ENCODE measurements at regions not wholly inside any gene's neighbourhood (a gene's known extent, or its start where the extent isn't known, plus 50 kb on each side); places are given as distances from the start of the nearest gene placed in this dataset.

DNA sequence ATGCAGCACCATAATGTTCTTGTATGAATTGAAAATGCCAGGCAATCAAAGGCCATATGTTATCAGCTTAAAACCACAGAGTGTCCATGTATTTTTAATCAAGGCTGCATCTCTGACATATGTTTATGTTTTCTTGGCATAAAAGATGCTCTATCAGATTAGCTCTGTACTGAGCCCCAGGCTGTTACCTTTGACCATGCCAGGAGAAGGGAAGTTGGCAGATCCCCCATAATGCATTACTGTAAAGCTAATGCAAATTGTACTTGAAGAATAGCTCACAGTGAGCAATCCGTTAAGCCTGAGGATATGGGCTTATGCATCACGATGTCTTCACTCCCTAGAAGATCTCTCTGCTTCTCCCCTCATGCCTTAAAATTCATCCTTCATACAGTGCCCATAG, 414.4 kb downstream of the BRINP1 start:
- H3K4me1 ChIP-seq = no peaks in the 10 kb centered on the region
- H3K4me3 ChIP-seq = no peak overlapping the region
- H3K27ac Mint-ChIP-seq = no peak overlapping the region
- H3K4me1 Mint-ChIP-seq = peaks cover 10% of the 10 kb centered on the region
- H3K9me3 ChIP-seq (ENCODE audit: low read depth) = no peaks in the 10 kb centered on the region
- TF ChIP-seq, protein P1, sequence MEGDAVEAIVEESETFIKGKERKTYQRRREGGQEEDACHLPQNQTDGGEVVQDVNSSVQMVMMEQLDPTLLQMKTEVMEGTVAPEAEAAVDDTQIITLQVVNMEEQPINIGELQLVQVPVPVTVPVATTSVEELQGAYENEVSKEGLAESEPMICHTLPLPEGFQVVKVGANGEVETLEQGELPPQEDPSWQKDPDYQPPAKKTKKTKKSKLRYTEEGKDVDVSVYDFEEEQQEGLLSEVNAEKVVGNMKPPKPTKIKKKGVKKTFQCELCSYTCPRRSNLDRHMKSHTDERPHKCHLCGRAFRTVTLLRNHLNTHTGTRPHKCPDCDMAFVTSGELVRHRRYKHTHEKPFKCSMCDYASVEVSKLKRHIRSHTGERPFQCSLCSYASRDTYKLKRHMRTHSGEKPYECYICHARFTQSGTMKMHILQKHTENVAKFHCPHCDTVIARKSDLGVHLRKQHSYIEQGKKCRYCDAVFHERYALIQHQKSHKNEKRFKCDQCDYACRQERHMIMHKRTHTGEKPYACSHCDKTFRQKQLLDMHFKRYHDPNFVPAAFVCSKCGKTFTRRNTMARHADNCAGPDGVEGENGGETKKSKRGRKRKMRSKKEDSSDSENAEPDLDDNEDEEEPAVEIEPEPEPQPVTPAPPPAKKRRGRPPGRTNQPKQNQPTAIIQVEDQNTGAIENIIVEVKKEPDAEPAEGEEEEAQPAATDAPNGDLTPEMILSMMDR (IDR thresholded peaks at IDR 0.05) = no peak
- TF ChIP-seq EZH2 (IDR thresholded peaks at IDR 0.05) (no peak), EZH2phosphoT487 (IDR thresholded peaks at IDR 0.05) (no peak)
- H2AFZ ChIP-seq (replicated peaks) = no peak overlapping the region
- H3K4me2 ChIP-seq = no peak overlapping the region
- no peak overlapping the region for H3K9ac ChIP-seq
- no peaks in the 10 kb centered on the region for H4K20me1 ChIP-seq (ENCODE audit: low read depth)
- no peak overlapping the region for H3K27ac ChIP-seq
- peaks cover 3% of the 10 kb centered on the region for H3K27me3 Mint-ChIP-seq (ENCODE audit: insufficient read depth, low read depth)
- no peaks in the 10 kb centered on the region for H3K79me2 ChIP-seq (ENCODE audit: low read depth)
- no peaks in the 10 kb centered on the region for H3K27me3 ChIP-seq
- H3K4me3 Mint-ChIP-seq = no peak overlapping the region
- no peaks in the 10 kb centered on the region for H3K36me3 Mint-ChIP-seq
- H3F3A ChIP-seq (ENCODE audit: low read depth) = no peaks in the 10 kb centered on the region
- no peaks in the 10 kb centered on the region for H3K36me3 ChIP-seq
- H3K9me3 Mint-ChIP-seq = peaks cover 2% of the 10 kb centered on the region
- no peak for DNase-seq (ENCODE audit: low spot score)

DNA sequence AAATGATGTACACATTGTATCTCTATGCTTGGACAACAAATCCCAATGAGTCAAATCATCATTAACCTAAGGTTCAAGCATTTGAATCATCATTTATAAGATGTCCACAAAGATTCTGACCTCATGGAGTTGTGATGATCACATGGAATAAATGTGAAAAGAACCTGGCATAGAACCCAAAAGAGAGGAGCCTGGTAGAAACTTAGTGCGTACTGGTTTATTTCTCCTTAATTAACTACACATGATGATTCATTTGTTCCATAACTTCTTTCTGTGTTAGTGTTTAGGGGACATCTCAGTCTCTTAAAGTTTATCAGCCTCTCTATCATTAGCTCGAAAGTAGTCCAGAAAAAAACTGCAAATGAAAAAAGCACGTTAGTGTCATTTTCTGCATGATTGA, 411.6 kb downstream of the BRINP1 start:
- Histone ChIP-seq H3K36me3 (no peaks in the 10 kb centered on the region), H3K9me3 (ENCODE audit: low read depth) (no peaks in the 10 kb centered on the region), H3F3A (ENCODE audit: low read depth) (no peaks in the 10 kb centered on the region), H3K27ac (no peak overlapping the region), H4K20me1 (ENCODE audit: low read depth) (no peaks in the 10 kb centered on the region), H2AFZ (replicated peaks) (no peak overlapping the region), H3K4me1 (no peaks in the 10 kb centered on the region), H3K4me3 (no peak overlapping the region), H3K4me2 (no peak overlapping the region), H3K9ac (no peak overlapping the region), H3K79me2 (ENCODE audit: low read depth) (no peaks in the 10 kb centered on the region), H3K27me3 (no peaks in the 10 kb centered on the region)
- Mint-ChIP-seq H3K27ac (no peak overlapping the region), H3K4me3 (no peak overlapping the region), H3K27me3 (ENCODE audit: insufficient read depth, low read depth) (peaks cover 3% of the 10 kb centered on the region), H3K4me1 (peaks cover 25% of the 10 kb centered on the region), H3K9me3 (peaks cover 2% of the 10 kb centered on the region), H3K36me3 (no peaks in the 10 kb centered on the region)
- TF ChIP-seq, protein P1 (IDR thresholded peaks at IDR 0.05) = no peak
- no peak for TF ChIP-seq EZH2 (IDR thresholded peaks at IDR 0.05)
- no peak for TF ChIP-seq EZH2phosphoT487 (IDR thresholded peaks at IDR 0.05)
- no peak for DNase-seq (ENCODE audit: low spot score)

DNA sequence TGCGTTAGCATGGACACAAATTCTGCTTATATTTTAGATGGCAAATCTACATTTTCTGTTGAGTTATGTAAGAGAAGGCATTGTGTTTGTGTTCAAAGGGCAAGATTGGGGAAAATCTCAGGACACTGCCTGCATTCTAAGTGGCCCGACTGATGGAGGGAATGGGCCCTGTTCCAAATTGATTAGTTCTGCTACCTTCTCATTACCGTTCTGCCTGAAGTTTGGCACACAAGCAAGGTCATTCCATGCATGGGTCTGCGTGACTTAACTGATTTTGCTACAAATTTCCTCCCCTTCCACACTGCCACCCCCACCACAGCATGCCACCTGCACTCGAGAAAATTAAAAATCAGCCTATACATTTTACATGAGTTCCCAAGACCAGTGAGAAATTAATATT, 409.9 kb downstream of the BRINP1 start:
- no peak overlapping the region for H2AFZ ChIP-seq (replicated peaks)
- H3K36me3 ChIP-seq = no peaks in the 10 kb centered on the region
- no peaks in the 10 kb centered on the region for H3K36me3 Mint-ChIP-seq
- H3K9me3 ChIP-seq (ENCODE audit: low read depth) = no peaks in the 10 kb centered on the region
- DNase-seq (ENCODE audit: low spot score) = no peak
- H3K4me2 ChIP-seq = no peak overlapping the region
- peaks cover 3% of the 10 kb centered on the region for H3K27me3 Mint-ChIP-seq (ENCODE audit: insufficient read depth, low read depth)
- H3K79me2 ChIP-seq (ENCODE audit: low read depth) = no peaks in the 10 kb centered on the region
- no peaks in the 10 kb centered on the region for H4K20me1 ChIP-seq (ENCODE audit: low read depth)
- no peak for TF ChIP-seq EZH2 (IDR thresholded peaks at IDR 0.05)
- TF ChIP-seq, protein P1 (IDR thresholded peaks at IDR 0.05) = no peak
- TF ChIP-seq EZH2phosphoT487 (IDR thresholded peaks at IDR 0.05) = no peak
- peaks cover 2% of the 10 kb centered on the region for H3K9me3 Mint-ChIP-seq
- no peak overlapping the region for H3K27ac ChIP-seq
- H3K9ac ChIP-seq = no peak overlapping the region
- H3K4me1 ChIP-seq = no peaks in the 10 kb centered on the region
- H3K4me1 Mint-ChIP-seq = peaks cover 27% of the 10 kb centered on the region
- H3K27ac Mint-ChIP-seq = peak overlapping the region; percentile 15
- H3K4me3 ChIP-seq = no peak overlapping the region
- no peak overlapping the region for H3K4me3 Mint-ChIP-seq
- no peaks in the 10 kb centered on the region for H3F3A ChIP-seq (ENCODE audit: low read depth)
- no peaks in the 10 kb centered on the region for H3K27me3 ChIP-seq
